Common myeloid progenitor, CD34-positive (primary cell): ENCODE measurements at regions not wholly inside any gene's neighbourhood (a gene's known extent, or its start where the extent isn't known, plus 50 kb on each side); places are given as distances from the start of the nearest gene placed in this dataset.

Source experiments
- CTCF ChIA-PET: fragments of 350-600 bp; sonication (Branson Sonifier 250); formaldehyde crosslinking; loops from one replicate; lab custom pipeline; 2021; ENCODE audit warnings: antibody characterized with exemption; lab: Charles Lee
- POLR2A ChIA-PET: fragments of 350-600 bp; sonication (Branson Sonifier 250); formaldehyde crosslinking; loops from one replicate; lab custom pipeline; 2021; ENCODE audit warnings: antibody characterized with exemption; lab: Charles Lee
- DNase-seq, 3 donors: peaks; one replicate each; pipeline versions ENCODE4 v3.0.0 to v3.0.0-alpha.2; 2013
- H3K27ac ChIP-seq, 2 experiments: 1 replicate in 1 of 2; 2 replicates in 1 of 2; pipeline ENCODE4 v1.7.0; 2013; ENCODE audit warnings: inconsistent platforms in 2 of 2, low read length in 2 of 2, mild to moderate bottlenecking in 2 of 2, low read depth in 1 of 2, moderate library complexity in 1 of 2; ENCODE audit not compliant: severe bottlenecking in 2 of 2, insufficient read depth in 1 of 2, poor library complexity in 1 of 2
- H3K27me3 ChIP-seq, 5 experiments: replicated peaks in 2 of 5; 1 replicate in 3 of 5; 2 replicates in 2 of 5; pipeline versions ENCODE4 v1.6.1 to v1.7.0; 2013; ENCODE audit warnings: low read length in 4 of 5, mild to moderate bottlenecking in 2 of 5, moderate library complexity in 2 of 5, inconsistent platforms in 1 of 5; ENCODE audit not compliant: insufficient read depth in 5 of 5, control insufficient read depth in 4 of 5
- H3K36me3 ChIP-seq, 4 experiments: 1 replicate in 2 of 4; 2 replicates in 2 of 4; pipeline versions ENCODE4 v1.6.1 to v1.7.0; 2013; ENCODE audit warnings: low read length in 3 of 4, control low read depth in 1 of 4, mild to moderate bottlenecking in 1 of 4; ENCODE audit not compliant: control insufficient read depth in 4 of 4, insufficient read depth in 4 of 4
- H3K4me1 ChIP-seq, 4 experiments: 1 replicate in 3 of 4; 2 replicates in 1 of 4; pipeline versions ENCODE4 v1.6.1 to v1.7.1; 2013; ENCODE audit warnings: low read length in 3 of 4, mild to moderate bottlenecking in 3 of 4, control low read depth in 1 of 4, inconsistent platforms in 1 of 4, moderate library complexity in 1 of 4; ENCODE audit not compliant: control insufficient read depth in 4 of 4, insufficient read depth in 4 of 4; ENCODE audit errors: control extremely low read depth in 1 of 4
- H3K4me3 ChIP-seq, 7 experiments: 1 replicate in 4 of 7; 2 replicates in 3 of 7; pipeline versions ENCODE4 v1.5.1 to v1.7.0; 2013; ENCODE audit warnings: mild to moderate bottlenecking in 7 of 7, low read length in 6 of 7, moderate library complexity in 6 of 7, inconsistent platforms in 2 of 7, low read depth in 2 of 7, control low read depth in 1 of 7; ENCODE audit not compliant: insufficient read depth in 4 of 7, control insufficient read depth in 1 of 7; ENCODE audit errors: extremely low read depth in 1 of 7
- H3K9me3 ChIP-seq, 5 experiments: 1 replicate in 4 of 5; 2 replicates in 1 of 5; pipeline versions ENCODE4 v1.6.1 to v1.7.1; 2013; ENCODE audit warnings: low read length in 4 of 5, mild to moderate bottlenecking in 2 of 5, inconsistent platforms in 1 of 5, low read depth in 1 of 5, moderate library complexity in 1 of 5; ENCODE audit not compliant: control insufficient read depth in 4 of 5, insufficient read depth in 2 of 5; ENCODE audit errors: control extremely low read depth in 1 of 5
- WGBS: methylation state at CpG from one replicate; pipeline ENCODE4 v1.1.5; 2013; ENCODE audit not compliant: insufficient coverage; 5-methylcytosine and 5-hydroxymethylcytosine counted together

DNA sequence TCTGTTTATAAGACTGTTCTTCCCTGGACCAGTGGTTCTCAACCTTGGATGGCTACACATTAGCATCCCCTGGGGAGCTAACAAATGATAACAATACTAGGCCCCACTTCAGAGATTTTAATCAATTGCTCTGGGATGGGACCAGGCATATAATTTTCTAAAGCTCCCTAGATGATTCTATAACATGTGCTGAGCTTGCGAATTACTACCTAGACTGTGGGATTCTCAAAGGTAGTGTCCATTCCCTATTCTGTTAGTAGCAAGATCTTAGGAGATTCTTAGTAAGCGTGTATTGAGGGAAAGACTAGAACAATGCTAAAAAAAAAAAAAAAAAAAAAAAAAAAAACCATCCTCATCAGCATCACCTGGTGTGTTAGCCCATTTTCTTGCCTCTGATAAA is 412.0 kb upstream of the CDH5 start:
- H3K27me3 ChIP-seq = no peaks in the 10 kb centered on the region
- no peaks in the 10 kb centered on the region for H3K9me3 ChIP-seq
- ChIA-PET POLR2A (no interaction called here), CTCF (no interaction called here)
- H3K4me3 ChIP-seq = no peak overlapping the region
- no CpG with 5 or more reads among the region's 2 CpGs for WGBS
- no peaks in the 10 kb centered on the region for H3K4me1 ChIP-seq
- no peak overlapping the region for H3K27ac ChIP-seq
- no peak for DNase-seq
- H3K36me3 ChIP-seq = no peaks in the 10 kb centered on the region

GRCh38 chr16:65950211-65950610 is 416.3 kb upstream of the CDH5 start:
- Histone ChIP-seq H3K9me3 (no peaks in the 10 kb centered on the region), H3K27ac (no peak overlapping the region), H3K36me3 (no peaks in the 10 kb centered on the region), H3K4me1 (no peaks in the 10 kb centered on the region), H3K4me3 (no peak overlapping the region), H3K27me3 (no peaks in the 10 kb centered on the region)
- 78% methylated on average over 2 of the region's 3 CpGs for WGBS
- DNase-seq = no peak
- POLR2A ChIA-PET = no interaction called here
- CTCF ChIA-PET = no interaction called here

- CTCF ChIA-PET = no interaction called here
- Histone ChIP-seq H3K36me3 (no peaks in the 10 kb centered on the region), H3K4me1 (no peaks in the 10 kb centered on the region), H3K9me3 (no peaks in the 10 kb centered on the region), H3K27ac (no peak overlapping the region), H3K4me3 (no peak overlapping the region), H3K27me3 (no peaks in the 10 kb centered on the region)
- POLR2A ChIA-PET = no interaction called here
- DNase-seq = no peak
- 88% methylated on average over 9 of the region's 9 CpGs for WGBS
Observed at GRCh38 chr16:65948361-65948760, 418.1 kb upstream of the CDH5 start.

- no peaks in the 10 kb centered on the region for H3K9me3 ChIP-seq
- no peaks in the 10 kb centered on the region for H3K27me3 ChIP-seq
- H3K27ac ChIP-seq = no peak overlapping the region
- no peaks in the 10 kb centered on the region for H3K4me1 ChIP-seq
- ChIA-PET POLR2A (no interaction called here), CTCF (no interaction called here)
- WGBS = 92% methylated on average over 3 of the region's 4 CpGs
- no peak overlapping the region for H3K4me3 ChIP-seq
- no peak for DNase-seq
- H3K36me3 ChIP-seq = no peaks in the 10 kb centered on the region
Observed at GRCh38 chr16:65947951-65948350, 418.5 kb upstream of the CDH5 start.

- 17% methylated on average over 1 of the region's 2 CpGs for WGBS
- Histone ChIP-seq H3K27ac (no peak overlapping the region), H3K4me1 (no peaks in the 10 kb centered on the region), H3K9me3 (no peaks in the 10 kb centered on the region), H3K36me3 (no peaks in the 10 kb centered on the region), H3K27me3 (no peaks in the 10 kb centered on the region), H3K4me3 (no peak overlapping the region)
- POLR2A ChIA-PET = no interaction called here
- CTCF ChIA-PET = no interaction called here
- no peak for DNase-seq
Observed at GRCh38 chr16:65945493-65945892, 421.0 kb upstream of the CDH5 start.

DNA sequence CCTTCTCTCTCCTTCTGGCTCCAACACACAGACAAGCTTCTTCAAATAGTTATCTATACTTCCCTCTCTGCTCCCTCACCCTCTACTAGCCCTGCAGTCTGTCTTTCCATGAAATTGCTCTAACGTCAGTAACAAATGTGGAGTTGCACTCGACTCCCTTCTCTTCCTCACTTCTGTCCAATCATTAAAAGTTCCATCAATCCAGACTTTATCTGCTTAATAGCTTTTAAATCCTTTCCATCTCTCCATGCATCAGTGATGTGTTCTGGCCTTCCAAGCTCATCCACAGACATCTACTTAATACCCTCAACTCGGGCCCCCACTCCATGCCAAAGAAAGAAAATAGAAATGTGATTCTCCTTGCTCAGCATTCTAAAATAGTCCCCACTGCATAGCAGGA is 422.1 kb upstream of the CDH5 start:
- Histone ChIP-seq H3K4me1 (no peaks in the 10 kb centered on the region), H3K27me3 (no peaks in the 10 kb centered on the region), H3K36me3 (no peaks in the 10 kb centered on the region), H3K4me3 (no peak overlapping the region), H3K9me3 (no peaks in the 10 kb centered on the region), H3K27ac (no peak overlapping the region)
- DNase-seq = no peak
- 93% methylated on average over 3 of the region's 3 CpGs for WGBS
- ChIA-PET POLR2A (no interaction called here), CTCF (no interaction called here)

DNA sequence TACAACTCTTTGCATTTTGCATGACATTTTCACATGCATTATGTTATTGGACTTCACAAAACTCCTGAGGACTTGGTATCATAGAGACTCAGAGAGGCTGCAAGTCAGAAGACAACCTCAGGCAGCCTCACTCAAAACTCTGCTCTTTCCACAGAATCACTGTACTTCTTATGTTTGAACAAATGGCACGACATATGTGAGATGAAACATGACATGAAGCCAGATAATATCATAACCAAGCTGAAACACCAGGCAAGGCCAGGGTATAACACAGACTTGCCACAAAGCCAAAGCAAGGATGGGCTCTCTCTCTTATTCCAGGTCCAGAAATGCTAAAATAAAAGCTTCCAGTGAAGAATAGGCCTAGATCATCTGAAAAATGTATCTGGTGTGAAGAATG is 425.8 kb upstream of the CDH5 start:
- DNase-seq = no peak
- ChIA-PET POLR2A (no interaction called here), CTCF (no interaction called here)
- no peaks in the 10 kb centered on the region for H3K27me3 ChIP-seq
- H3K9me3 ChIP-seq = peaks cover 0 to 2% (median 0%) of the 10 kb centered on the region in 5 experiments
- no peaks in the 10 kb centered on the region for H3K36me3 ChIP-seq
- no peak overlapping the region for H3K27ac ChIP-seq
- no peaks in the 10 kb centered on the region for H3K4me1 ChIP-seq
- no peak overlapping the region for H3K4me3 ChIP-seq
- WGBS = no CpG with 5 or more reads among the region's 1 CpG
